ENCODE measurements at regions not wholly inside any gene's neighbourhood (a gene's known extent, or its start where the extent isn't known, plus 50 kb on each side); places are given as distances from the start of the nearest gene placed in this dataset.

DNA sequence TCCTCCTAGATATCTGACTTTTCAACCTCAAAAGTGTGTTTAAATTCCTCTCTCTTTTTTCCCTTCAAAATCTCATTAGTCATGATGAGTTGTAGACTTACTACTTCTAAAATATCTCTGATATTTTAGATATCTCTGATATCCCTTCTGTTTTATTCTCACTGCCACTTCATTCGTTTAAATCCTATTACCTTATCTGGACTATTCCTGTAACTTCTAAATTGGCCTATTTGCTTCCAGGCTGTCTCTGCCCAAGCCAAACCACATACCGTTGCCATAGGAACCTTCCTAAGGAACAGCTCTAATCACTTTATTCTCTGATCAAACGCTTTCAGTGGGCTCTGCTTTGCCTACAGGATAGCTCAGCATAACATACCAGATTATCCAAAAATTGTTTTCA lies 333.1 kb upstream of the CHRM3 start:
- no peak for DNase-seq (ENCODE audit: low spot score)
- H3K27me3 ChIP-seq (ENCODE audit: control insufficient read depth in 4 of 4, insufficient read depth in 4 of 4, low read length in 3 of 4): no peaks in the 10 kb centered on the region
- peaks cover 0 to 3% (median 1%) of the 10 kb centered on the region in 4 donors for H3K9me3 ChIP-seq (ENCODE audit: control insufficient read depth in 4 of 4, low read length in 3 of 4)
- H3K27ac ChIP-seq (ENCODE audit: low read depth in 1 of 2, low read length in 2 of 2): no peak overlapping the region
- no peaks in the 10 kb centered on the region for H3K36me3 ChIP-seq (ENCODE audit: control insufficient read depth in 4 of 4, insufficient read depth in 3 of 4, low read depth in 1 of 4, low read length in 3 of 4)
- 54% methylated on average over 3 of the region's 3 CpGs for WGBS
- H3K4me1 ChIP-seq (ENCODE audit: control insufficient read depth in 4 of 4, insufficient read depth in 4 of 4, low read length in 3 of 4): no peaks in the 10 kb centered on the region
- H3K4me3 ChIP-seq (ENCODE audit: low read depth in 1 of 3, low read length in 3 of 3): no peak overlapping the region
- H3K9ac ChIP-seq (ENCODE audit: low read depth in 1 of 2, low read length in 2 of 2): no peak overlapping the region
- TF ChIP-seq, protein P1, sequence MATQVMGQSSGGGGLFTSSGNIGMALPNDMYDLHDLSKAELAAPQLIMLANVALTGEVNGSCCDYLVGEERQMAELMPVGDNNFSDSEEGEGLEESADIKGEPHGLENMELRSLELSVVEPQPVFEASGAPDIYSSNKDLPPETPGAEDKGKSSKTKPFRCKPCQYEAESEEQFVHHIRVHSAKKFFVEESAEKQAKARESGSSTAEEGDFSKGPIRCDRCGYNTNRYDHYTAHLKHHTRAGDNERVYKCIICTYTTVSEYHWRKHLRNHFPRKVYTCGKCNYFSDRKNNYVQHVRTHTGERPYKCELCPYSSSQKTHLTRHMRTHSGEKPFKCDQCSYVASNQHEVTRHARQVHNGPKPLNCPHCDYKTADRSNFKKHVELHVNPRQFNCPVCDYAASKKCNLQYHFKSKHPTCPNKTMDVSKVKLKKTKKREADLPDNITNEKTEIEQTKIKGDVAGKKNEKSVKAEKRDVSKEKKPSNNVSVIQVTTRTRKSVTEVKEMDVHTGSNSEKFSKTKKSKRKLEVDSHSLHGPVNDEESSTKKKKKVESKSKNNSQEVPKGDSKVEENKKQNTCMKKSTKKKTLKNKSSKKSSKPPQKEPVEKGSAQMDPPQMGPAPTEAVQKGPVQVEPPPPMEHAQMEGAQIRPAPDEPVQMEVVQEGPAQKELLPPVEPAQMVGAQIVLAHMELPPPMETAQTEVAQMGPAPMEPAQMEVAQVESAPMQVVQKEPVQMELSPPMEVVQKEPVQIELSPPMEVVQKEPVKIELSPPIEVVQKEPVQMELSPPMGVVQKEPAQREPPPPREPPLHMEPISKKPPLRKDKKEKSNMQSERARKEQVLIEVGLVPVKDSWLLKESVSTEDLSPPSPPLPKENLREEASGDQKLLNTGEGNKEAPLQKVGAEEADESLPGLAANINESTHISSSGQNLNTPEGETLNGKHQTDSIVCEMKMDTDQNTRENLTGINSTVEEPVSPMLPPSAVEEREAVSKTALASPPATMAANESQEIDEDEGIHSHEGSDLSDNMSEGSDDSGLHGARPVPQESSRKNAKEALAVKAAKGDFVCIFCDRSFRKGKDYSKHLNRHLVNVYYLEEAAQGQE (IDR thresholded peaks at IDR 0.05): no peak
- no peak for TF ChIP-seq SP1 (IDR thresholded peaks at IDR 0.05)
- TF ChIP-seq, protein P2, sequence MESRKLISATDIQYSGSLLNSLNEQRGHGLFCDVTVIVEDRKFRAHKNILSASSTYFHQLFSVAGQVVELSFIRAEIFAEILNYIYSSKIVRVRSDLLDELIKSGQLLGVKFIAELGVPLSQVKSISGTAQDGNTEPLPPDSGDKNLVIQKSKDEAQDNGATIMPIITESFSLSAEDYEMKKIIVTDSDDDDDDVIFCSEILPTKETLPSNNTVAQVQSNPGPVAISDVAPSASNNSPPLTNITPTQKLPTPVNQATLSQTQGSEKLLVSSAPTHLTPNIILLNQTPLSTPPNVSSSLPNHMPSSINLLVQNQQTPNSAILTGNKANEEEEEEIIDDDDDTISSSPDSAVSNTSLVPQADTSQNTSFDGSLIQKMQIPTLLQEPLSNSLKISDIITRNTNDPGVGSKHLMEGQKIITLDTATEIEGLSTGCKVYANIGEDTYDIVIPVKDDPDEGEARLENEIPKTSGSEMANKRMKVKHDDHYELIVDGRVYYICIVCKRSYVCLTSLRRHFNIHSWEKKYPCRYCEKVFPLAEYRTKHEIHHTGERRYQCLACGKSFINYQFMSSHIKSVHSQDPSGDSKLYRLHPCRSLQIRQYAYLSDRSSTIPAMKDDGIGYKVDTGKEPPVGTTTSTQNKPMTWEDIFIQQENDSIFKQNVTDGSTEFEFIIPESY (IDR thresholded peaks at IDR 0.05): no peak
- no peak for TF ChIP-seq RXRA (IDR thresholded peaks at IDR 0.05)
- TF ChIP-seq, protein P3, sequence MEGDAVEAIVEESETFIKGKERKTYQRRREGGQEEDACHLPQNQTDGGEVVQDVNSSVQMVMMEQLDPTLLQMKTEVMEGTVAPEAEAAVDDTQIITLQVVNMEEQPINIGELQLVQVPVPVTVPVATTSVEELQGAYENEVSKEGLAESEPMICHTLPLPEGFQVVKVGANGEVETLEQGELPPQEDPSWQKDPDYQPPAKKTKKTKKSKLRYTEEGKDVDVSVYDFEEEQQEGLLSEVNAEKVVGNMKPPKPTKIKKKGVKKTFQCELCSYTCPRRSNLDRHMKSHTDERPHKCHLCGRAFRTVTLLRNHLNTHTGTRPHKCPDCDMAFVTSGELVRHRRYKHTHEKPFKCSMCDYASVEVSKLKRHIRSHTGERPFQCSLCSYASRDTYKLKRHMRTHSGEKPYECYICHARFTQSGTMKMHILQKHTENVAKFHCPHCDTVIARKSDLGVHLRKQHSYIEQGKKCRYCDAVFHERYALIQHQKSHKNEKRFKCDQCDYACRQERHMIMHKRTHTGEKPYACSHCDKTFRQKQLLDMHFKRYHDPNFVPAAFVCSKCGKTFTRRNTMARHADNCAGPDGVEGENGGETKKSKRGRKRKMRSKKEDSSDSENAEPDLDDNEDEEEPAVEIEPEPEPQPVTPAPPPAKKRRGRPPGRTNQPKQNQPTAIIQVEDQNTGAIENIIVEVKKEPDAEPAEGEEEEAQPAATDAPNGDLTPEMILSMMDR (IDR thresholded peaks at IDR 0.05; ENCODE audit: low read depth, low read length, missing input control): no peak
- TF ChIP-seq, protein P4, sequence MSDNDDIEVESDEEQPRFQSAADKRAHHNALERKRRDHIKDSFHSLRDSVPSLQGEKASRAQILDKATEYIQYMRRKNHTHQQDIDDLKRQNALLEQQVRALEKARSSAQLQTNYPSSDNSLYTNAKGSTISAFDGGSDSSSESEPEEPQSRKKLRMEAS (IDR thresholded peaks at IDR 0.05): no peak
- TF ChIP-seq EGR1 (IDR thresholded peaks at IDR 0.05; ENCODE audit: low read depth in 2 of 2): no peak
- TF ChIP-seq TAF1 (conservative IDR thresholded peaks at IDR 0.05): no peak
- TF ChIP-seq HNF4G (IDR thresholded peaks at IDR 0.05): no peak
- no peak for TF ChIP-seq NR2F2 (IDR thresholded peaks at IDR 0.05)
- TF ChIP-seq, protein P5, sequence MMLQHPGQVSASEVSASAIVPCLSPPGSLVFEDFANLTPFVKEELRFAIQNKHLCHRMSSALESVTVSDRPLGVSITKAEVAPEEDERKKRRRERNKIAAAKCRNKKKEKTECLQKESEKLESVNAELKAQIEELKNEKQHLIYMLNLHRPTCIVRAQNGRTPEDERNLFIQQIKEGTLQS (IDR thresholded peaks at IDR 0.05): no peak
- no peak for TF ChIP-seq JUND (IDR thresholded peaks at IDR 0.05)
- no peak for TF ChIP-seq FOXA1 (IDR thresholded peaks at IDR 0.05)
- TF ChIP-seq GABPA (IDR thresholded peaks at IDR 0.05 in 1 of 2, conservative IDR thresholded peaks at IDR 0.05 in 1 of 2): no peak
- TF ChIP-seq RAD21 (IDR thresholded peaks at IDR 0.05): no peak
- no peak for TF ChIP-seq YY1 (IDR thresholded peaks at IDR 0.05)

DNA sequence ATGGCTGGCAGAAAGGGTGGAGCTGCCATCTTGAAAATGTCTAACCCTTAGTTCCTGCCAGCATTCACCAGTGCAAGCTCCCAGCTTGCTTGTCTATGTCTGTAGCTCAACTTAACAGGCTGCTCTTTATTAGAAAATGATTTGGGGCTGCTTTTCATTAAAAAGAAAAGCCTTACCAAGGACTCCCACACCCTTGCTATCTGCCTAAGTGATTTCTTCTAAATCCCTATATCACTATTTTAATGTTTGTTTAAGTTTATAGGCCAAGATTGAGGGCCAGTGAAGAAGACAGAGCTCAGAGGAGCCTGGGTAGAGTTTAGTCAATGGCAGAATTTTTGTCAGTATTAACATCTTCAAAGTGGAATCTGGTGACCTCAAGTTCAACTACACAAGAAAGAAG lies 336.8 kb upstream of the CHRM3 start:
- H3K9ac ChIP-seq (ENCODE audit: low read depth in 1 of 2, low read length in 2 of 2): no peak overlapping the region
- H3K9me3 ChIP-seq (ENCODE audit: control insufficient read depth in 4 of 4, low read length in 3 of 4): no peaks in the 10 kb centered on the region
- H3K4me1 ChIP-seq (ENCODE audit: control insufficient read depth in 4 of 4, insufficient read depth in 4 of 4, low read length in 3 of 4): no peaks in the 10 kb centered on the region
- no peaks in the 10 kb centered on the region for H3K36me3 ChIP-seq (ENCODE audit: control insufficient read depth in 4 of 4, insufficient read depth in 3 of 4, low read depth in 1 of 4, low read length in 3 of 4)
- no peaks in the 10 kb centered on the region for H3K27me3 ChIP-seq (ENCODE audit: control insufficient read depth in 4 of 4, insufficient read depth in 4 of 4, low read length in 3 of 4)
- TF ChIP-seq GABPA (IDR thresholded peaks at IDR 0.05 in 1 of 2, conservative IDR thresholded peaks at IDR 0.05 in 1 of 2): no peak
- TF ChIP-seq NR2F2 (IDR thresholded peaks at IDR 0.05): no peak
- TF ChIP-seq JUND (IDR thresholded peaks at IDR 0.05): no peak
- TF ChIP-seq, protein P1 (IDR thresholded peaks at IDR 0.05): no peak
- TF ChIP-seq HNF4A (conservative IDR thresholded peaks at IDR 0.05): no peak
- TF ChIP-seq, protein P3 (IDR thresholded peaks at IDR 0.05; ENCODE audit: low read depth, low read length, missing input control): no peak
- TF ChIP-seq, protein P4 (IDR thresholded peaks at IDR 0.05): no peak
- no peak for TF ChIP-seq RXRA (IDR thresholded peaks at IDR 0.05)
- H3K27ac ChIP-seq (ENCODE audit: low read depth in 1 of 2, low read length in 2 of 2): no peak overlapping the region
- H3K4me3 ChIP-seq (ENCODE audit: low read depth in 1 of 3, low read length in 3 of 3): no peak overlapping the region
- no peak for DNase-seq (ENCODE audit: low spot score)
